Osteocyte (in vitro differentiated cells): ENCODE measurements at regions not wholly inside any gene's neighbourhood (a gene's known extent, or its start where the extent isn't known, plus 50 kb on each side); places are given as distances from the start of the nearest gene placed in this dataset.

Experiments used
- DNase-seq: peaks from one replicate; pipeline ENCODE4 v3.0.0; 2021; ENCODE audit warnings: mixed read lengths; ENCODE audit not compliant: unreplicated experiment; ENCODE audit errors: extremely low spot score
- H3K27ac Mint-ChIP-seq: one replicate; pipeline ENCODE4 v1.8.0; 2021; ENCODE audit warnings: mild to moderate bottlenecking, mixed read lengths; ENCODE audit not compliant: unreplicated experiment
- H3K27me3 Mint-ChIP-seq: one replicate; pipeline ENCODE4 v1.8.0; 2021; ENCODE audit warnings: mixed read lengths; ENCODE audit not compliant: unreplicated experiment
- H3K36me3 Mint-ChIP-seq: one replicate; pipeline ENCODE4 v1.8.0; 2021; ENCODE audit warnings: mixed read lengths; ENCODE audit not compliant: unreplicated experiment
- H3K4me1 Mint-ChIP-seq: one replicate; pipeline ENCODE4 v1.8.0; 2021; ENCODE audit warnings: mixed read lengths; ENCODE audit not compliant: unreplicated experiment
- H3K4me3 Mint-ChIP-seq: one replicate; pipeline ENCODE4 v1.8.0; 2021; ENCODE audit warnings: mild to moderate bottlenecking, moderate library complexity, mixed read lengths; ENCODE audit not compliant: unreplicated experiment
- H3K9me3 Mint-ChIP-seq: one replicate; pipeline ENCODE4 v1.8.0; 2021; ENCODE audit warnings: mixed read lengths; ENCODE audit not compliant: unreplicated experiment
- CTCF ChIP-seq: fragments of 200-600 bp; sonication (generic); IDR thresholded peaks from 2 replicates; pipeline ENCODE4 v1.5.0; 2021; ENCODE audit warnings: antibody characterized with exemption, mild to moderate bottlenecking, moderate library complexity

GRCh38 chr16:76956841-76957240, 234.1 kb upstream of the MON1B start:
- Mint-ChIP-seq H3K27ac (no peak overlapping the region), H3K36me3 (no peaks in the 10 kb centered on the region), H3K27me3 (no peaks in the 10 kb centered on the region), H3K9me3 (peaks cover 6% of the 10 kb centered on the region), H3K4me3 (no peak overlapping the region), H3K4me1 (no peaks in the 10 kb centered on the region)
- DNase-seq, result no peak
- TF ChIP-seq CTCF, result no peak

DNA sequence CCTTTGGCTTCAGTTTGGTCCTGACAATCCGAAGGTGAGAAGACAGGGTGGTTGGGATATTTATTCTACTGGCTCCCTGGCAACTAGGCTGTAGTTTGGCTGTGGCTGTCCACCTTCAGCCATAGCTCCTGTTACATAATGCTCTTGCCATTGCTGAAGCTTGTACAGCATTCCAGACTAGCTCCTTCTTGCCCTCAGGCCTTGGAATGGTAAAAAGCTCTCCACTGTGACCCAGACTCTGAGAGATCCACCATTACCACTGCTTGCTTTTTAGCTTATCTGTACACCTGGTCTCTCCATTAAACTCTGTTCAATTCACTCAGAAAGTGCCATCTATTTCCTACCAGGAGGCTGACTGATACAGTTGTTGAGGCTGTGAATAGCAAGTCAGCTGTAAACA, 231.8 kb upstream of the MON1B start:
- DNase-seq, result no peak
- Mint-ChIP-seq H3K4me3 (no peak overlapping the region), H3K4me1 (no peaks in the 10 kb centered on the region), H3K27me3 (no peaks in the 10 kb centered on the region), H3K27ac (no peak overlapping the region), H3K36me3 (no peaks in the 10 kb centered on the region), H3K9me3 (peaks cover 5% of the 10 kb centered on the region)
- no peak for TF ChIP-seq CTCF

DNA sequence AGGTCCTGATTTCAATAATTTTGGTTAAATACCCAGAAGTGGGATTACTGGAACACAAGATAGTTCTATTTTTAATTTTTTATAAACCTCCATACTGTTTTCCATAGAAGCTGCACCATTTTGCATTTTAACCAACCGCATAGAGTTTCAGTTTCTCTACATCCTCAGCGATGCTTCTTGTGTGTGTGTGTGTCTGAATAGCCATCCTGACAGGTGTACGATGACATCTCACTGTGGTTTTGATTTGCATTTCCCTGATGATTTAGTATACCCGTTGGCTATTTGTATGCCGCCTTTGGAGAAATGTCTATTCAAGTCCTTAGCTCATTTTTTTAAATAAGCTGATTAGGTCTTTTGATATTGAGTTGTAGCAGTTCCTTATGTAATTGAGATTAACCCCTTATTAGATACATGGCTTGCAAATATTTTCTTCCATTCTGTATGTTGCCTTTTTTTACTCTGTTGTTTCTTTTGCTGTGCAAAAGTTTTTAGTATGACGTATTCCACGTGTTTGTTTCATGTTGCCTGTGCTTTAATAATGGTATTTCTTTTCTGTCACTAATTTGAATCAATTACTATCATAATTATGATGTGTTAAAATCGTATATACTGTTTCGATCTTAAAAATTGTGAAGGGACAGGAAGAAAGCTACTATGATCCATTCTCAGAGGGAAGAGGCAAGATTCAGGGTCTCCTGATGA, 227.2 kb upstream of the MON1B start:
- DNase-seq, result no peak
- TF ChIP-seq CTCF, result no peak
- H3K36me3 Mint-ChIP-seq, result no peaks in the 10 kb centered on the region
- no peak overlapping the region for H3K4me3 Mint-ChIP-seq
- H3K27me3 Mint-ChIP-seq, result no peaks in the 10 kb centered on the region
- H3K27ac Mint-ChIP-seq, result no peak overlapping the region
- H3K4me1 Mint-ChIP-seq, result no peaks in the 10 kb centered on the region
- H3K9me3 Mint-ChIP-seq, result no peaks in the 10 kb centered on the region

GRCh38 chr16:76964464-76965154, 226.4 kb upstream of the MON1B start:
- no peaks in the 10 kb centered on the region for H3K9me3 Mint-ChIP-seq
- no peak for DNase-seq
- H3K4me3 Mint-ChIP-seq, result no peak overlapping the region
- no peak for TF ChIP-seq CTCF
- H3K27me3 Mint-ChIP-seq, result no peaks in the 10 kb centered on the region
- no peaks in the 10 kb centered on the region for H3K36me3 Mint-ChIP-seq
- no peaks in the 10 kb centered on the region for H3K4me1 Mint-ChIP-seq
- no peak overlapping the region for H3K27ac Mint-ChIP-seq

DNA sequence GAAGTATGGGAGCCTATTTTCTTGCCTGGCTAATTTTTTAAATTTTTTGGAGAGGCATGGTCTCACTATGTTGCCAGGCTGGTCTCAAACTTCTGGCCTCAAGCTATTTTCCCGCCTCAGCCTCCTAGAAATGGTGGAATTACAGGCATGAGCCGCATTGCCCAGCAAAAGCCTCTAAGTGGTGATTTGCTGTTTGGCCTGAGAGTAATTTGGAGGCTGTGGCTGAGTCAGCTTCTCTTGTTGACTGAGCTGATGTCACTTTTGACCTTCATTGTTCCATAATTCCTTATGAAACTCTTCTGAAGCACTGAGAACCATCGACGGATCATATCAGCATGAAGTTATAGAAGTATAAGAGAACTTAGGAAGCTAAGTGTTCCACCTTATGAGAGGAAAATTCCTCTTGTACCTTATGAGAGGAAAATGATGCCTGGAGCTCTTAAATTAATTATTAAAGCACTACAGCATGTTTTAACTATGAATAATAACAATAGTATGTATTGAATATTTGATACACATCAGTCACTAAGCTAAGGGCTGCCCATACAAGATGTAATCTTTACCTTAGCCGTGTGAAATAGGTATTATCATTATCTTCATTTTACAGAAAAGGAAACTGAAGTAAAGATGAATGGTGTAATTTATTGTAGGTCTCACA, 220.8 kb upstream of the MON1B start:
- H3K4me1 Mint-ChIP-seq, result no peaks in the 10 kb centered on the region
- no peaks in the 10 kb centered on the region for H3K27me3 Mint-ChIP-seq
- TF ChIP-seq CTCF, result no peak
- H3K9me3 Mint-ChIP-seq, result no peaks in the 10 kb centered on the region
- H3K36me3 Mint-ChIP-seq, result no peaks in the 10 kb centered on the region
- H3K27ac Mint-ChIP-seq, result no peak overlapping the region
- DNase-seq, result no peak
- H3K4me3 Mint-ChIP-seq, result no peak overlapping the region
